ENCODE measurements at regions not wholly inside any gene's neighbourhood (a gene's known extent, or its start where the extent isn't known, plus 50 kb on each side); places are given as distances from the start of the nearest gene placed in this dataset.

DNA sequence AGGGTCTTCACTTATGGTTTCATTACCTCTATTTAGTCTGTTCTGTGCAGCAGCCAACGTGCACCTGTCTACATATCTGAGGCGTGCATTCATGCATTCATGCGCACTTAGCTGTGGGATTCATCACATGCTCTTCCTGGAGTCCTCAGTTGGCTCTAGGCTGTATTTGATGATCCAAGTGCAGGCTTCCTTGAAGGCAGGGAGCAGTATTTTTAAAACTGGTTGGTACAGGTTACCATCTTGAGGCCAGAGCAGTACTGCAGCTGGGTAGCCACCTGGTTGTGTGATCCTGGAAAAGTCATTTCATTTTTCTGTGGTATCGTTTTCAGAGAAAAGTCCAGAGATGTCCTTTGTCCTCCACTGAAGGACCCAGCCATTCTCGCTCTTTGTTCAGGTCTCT is 109.8 kb downstream of the EN1 start:
- no peak for TF ChIP-seq SMC3 (conservative IDR thresholded peaks at IDR 0.05; ENCODE audit: poor library complexity)
- TF ChIP-seq, protein P1, sequence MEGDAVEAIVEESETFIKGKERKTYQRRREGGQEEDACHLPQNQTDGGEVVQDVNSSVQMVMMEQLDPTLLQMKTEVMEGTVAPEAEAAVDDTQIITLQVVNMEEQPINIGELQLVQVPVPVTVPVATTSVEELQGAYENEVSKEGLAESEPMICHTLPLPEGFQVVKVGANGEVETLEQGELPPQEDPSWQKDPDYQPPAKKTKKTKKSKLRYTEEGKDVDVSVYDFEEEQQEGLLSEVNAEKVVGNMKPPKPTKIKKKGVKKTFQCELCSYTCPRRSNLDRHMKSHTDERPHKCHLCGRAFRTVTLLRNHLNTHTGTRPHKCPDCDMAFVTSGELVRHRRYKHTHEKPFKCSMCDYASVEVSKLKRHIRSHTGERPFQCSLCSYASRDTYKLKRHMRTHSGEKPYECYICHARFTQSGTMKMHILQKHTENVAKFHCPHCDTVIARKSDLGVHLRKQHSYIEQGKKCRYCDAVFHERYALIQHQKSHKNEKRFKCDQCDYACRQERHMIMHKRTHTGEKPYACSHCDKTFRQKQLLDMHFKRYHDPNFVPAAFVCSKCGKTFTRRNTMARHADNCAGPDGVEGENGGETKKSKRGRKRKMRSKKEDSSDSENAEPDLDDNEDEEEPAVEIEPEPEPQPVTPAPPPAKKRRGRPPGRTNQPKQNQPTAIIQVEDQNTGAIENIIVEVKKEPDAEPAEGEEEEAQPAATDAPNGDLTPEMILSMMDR (IDR thresholded peaks at IDR 0.05; ENCODE audit: poor library complexity, severe bottlenecking), result no peak
- no peak for TF ChIP-seq EZH2 (IDR thresholded peaks at IDR 0.05; ENCODE audit: borderline replicate concordance, insufficient read depth, low read length, poor library complexity, severe bottlenecking)
- no peak for TF ChIP-seq EP300 (conservative IDR thresholded peaks at IDR 0.05; ENCODE audit: poor library complexity, severe bottlenecking)
- TF ChIP-seq, protein P2, sequence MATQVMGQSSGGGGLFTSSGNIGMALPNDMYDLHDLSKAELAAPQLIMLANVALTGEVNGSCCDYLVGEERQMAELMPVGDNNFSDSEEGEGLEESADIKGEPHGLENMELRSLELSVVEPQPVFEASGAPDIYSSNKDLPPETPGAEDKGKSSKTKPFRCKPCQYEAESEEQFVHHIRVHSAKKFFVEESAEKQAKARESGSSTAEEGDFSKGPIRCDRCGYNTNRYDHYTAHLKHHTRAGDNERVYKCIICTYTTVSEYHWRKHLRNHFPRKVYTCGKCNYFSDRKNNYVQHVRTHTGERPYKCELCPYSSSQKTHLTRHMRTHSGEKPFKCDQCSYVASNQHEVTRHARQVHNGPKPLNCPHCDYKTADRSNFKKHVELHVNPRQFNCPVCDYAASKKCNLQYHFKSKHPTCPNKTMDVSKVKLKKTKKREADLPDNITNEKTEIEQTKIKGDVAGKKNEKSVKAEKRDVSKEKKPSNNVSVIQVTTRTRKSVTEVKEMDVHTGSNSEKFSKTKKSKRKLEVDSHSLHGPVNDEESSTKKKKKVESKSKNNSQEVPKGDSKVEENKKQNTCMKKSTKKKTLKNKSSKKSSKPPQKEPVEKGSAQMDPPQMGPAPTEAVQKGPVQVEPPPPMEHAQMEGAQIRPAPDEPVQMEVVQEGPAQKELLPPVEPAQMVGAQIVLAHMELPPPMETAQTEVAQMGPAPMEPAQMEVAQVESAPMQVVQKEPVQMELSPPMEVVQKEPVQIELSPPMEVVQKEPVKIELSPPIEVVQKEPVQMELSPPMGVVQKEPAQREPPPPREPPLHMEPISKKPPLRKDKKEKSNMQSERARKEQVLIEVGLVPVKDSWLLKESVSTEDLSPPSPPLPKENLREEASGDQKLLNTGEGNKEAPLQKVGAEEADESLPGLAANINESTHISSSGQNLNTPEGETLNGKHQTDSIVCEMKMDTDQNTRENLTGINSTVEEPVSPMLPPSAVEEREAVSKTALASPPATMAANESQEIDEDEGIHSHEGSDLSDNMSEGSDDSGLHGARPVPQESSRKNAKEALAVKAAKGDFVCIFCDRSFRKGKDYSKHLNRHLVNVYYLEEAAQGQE (IDR thresholded peaks at IDR 0.05; ENCODE audit: borderline replicate concordance), result no peak
- no peak for TF ChIP-seq TAF1 (IDR thresholded peaks at IDR 0.05; ENCODE audit: low read depth)
